ENCODE measurements at regions not wholly inside any gene's neighbourhood (a gene's known extent, or its start where the extent isn't known, plus 50 kb on each side); places are given as distances from the start of the nearest gene placed in this dataset.

DNA sequence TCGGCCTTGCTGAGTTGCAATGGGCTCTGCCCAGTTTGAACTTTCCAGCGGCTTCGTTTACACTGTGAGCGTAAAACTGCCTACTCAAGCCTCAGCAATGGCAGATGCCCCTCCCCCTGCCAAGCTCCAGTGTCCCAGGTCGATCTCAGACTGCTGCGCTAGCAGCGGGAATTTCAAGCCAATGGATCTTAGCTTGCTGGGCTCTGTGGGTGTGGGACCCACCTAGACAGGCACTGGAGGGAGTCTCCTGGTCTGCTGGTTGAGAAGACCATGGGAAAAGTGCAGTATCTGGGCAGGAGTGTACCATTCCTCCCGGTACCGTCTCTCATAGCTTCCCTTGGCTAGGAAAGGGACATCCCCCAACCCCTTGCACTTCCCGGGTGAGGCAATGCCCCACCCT is 88.2 kb downstream of the KLHL28 start:
- DNase-seq (ENCODE audit: low read depth, low spot score), result no peak
- H3K4me3 ChIP-seq (ENCODE audit: low read depth, low read length), result no peak overlapping the region
- in situ Hi-C loops (cut with HindIII; ENCODE audit: low sequenced_read_pairs), result no loop called here
- no peak for TF ChIP-seq CTCF (IDR thresholded peaks at IDR 0.05; ENCODE audit: low read depth, low read length)

DNA sequence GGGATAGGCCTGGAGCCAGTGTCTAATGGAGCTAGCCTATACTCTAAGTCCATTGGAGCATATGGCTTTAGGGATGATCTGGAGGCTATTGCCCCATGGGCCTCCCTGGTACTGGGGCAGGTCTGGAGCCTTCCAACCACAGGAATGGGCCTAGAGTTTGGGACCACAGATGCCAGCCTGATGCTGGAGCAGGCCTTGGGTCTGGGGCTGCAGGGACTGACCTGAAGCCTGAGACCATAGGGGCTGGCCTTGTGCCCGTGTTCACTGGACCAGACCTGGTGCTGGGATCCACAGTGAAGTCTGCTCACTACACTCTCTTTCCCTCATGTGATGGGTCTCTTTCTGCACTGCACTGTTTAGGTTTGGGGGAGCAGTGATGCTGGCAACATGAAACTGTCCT is 95.0 kb downstream of the KLHL28 start:
- DNase-seq (ENCODE audit: low read depth, low spot score), result no peak
- TF ChIP-seq CTCF (IDR thresholded peaks at IDR 0.05; ENCODE audit: low read depth, low read length), result no peak
- in situ Hi-C loops (cut with HindIII; ENCODE audit: low sequenced_read_pairs), result no loop called here
- H3K4me3 ChIP-seq (ENCODE audit: low read depth, low read length), result no peak overlapping the region

DNA sequence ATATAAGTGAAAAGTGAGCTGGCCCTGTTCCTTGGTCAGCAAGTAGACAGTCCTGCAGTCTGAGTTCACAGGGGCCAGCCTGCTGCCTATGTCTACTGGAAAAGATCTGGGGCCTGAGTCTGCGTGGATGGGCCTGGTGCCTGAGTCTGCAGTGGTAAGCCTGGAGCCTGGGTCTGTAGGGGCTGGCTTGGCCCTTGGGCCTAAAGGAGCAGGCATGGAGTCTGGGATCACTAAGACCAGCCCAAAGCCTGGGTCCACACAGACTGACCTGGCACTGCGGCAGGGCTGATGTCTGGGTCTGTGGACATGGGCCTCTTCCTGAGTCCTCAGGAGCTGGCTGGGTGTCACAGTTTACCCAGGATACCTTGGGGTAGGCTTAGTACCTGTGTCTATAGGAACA is 95.4 kb downstream of the KLHL28 start:
- no peak for TF ChIP-seq CTCF (IDR thresholded peaks at IDR 0.05; ENCODE audit: low read depth, low read length)
- in situ Hi-C loops (cut with HindIII; ENCODE audit: low sequenced_read_pairs), result no loop called here
- H3K4me3 ChIP-seq (ENCODE audit: low read depth, low read length), result no peak overlapping the region
- no peak for DNase-seq (ENCODE audit: low read depth, low spot score)

DNA sequence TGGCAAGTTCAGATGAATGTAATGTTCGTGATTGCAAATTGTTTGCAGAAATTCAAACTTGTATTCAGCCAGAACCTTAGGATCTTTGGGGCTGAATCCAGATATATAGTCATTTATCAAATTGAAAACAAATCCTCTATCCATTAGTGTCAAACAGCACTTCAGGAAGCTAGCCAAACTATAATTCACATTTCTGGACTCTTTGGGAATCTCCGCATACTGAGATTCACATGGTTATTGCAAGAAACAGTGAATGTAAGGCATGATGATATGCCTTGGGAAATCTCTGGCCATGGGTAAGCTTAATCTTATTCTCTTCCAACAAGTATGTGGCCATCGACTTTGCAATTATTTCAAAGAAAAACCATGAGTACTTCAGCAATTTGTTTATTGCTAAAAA is 98.5 kb downstream of the KLHL28 start:
- DNase-seq (ENCODE audit: low read depth, low spot score), result no peak
- no peak overlapping the region for H3K4me3 ChIP-seq (ENCODE audit: low read depth, low read length)
- TF ChIP-seq CTCF (IDR thresholded peaks at IDR 0.05; ENCODE audit: low read depth, low read length), result no peak
- in situ Hi-C loops (cut with HindIII; ENCODE audit: low sequenced_read_pairs), result no loop called here

- TF ChIP-seq CTCF (IDR thresholded peaks at IDR 0.05; ENCODE audit: low read depth, low read length), result no peak
- no peak for DNase-seq (ENCODE audit: low read depth, low spot score)
- in situ Hi-C loops (cut with HindIII; ENCODE audit: low sequenced_read_pairs), result no loop called here
- no peak overlapping the region for H3K4me3 ChIP-seq (ENCODE audit: low read depth, low read length)
Observed at GRCh38 chr14:44854114-44854513, 107.6 kb downstream of the KLHL28 start.

DNA sequence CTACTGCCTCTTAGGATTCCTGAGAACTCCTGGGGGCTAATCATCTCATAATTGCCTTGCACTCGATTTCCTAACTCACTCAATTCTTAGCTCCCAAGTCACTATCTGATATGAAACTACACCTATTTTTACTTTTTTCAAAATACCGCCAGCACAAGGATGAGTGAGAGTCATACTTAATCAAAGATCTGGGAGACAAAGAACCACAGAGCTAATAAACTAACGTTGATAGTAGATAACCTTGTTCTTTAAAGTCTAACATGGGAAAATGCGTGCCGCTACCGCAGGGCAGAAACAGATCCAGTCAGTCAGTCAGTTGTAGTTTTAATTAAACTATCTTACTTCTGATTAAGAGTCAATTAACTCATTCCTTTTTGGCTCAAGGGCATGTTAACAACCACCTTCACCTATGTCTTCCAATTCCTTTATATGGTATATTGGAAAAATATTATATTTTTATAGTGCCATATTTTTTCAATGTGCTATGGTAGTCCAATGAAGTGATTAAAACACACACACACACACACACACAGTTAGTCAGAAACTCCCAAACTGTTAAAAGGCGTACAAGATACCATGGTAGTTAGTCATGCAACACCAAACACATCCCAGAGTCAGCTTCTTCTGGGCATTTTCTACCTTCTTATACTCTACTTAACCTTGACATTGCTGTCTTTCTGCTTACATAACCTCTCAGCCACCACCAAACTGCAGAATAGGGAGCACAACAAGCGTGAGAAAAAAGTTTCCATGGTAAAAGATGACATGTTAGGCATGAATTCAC is 114.0 kb downstream of the KLHL28 start:
- no peak for TF ChIP-seq CTCF (IDR thresholded peaks at IDR 0.05; ENCODE audit: low read depth, low read length)
- DNase-seq (ENCODE audit: low read depth, low spot score), result peak; percentile 17
- H3K4me3 ChIP-seq (ENCODE audit: low read depth, low read length), result no peak overlapping the region
- in situ Hi-C loops (cut with HindIII; ENCODE audit: low sequenced_read_pairs), result no loop called here

Measured in astrocyte of the spinal cord (primary cell).